GM12873 (cell line): ENCODE measurements at regions not wholly inside any gene's neighbourhood (a gene's known extent, or its start where the extent isn't known, plus 50 kb on each side); places are given as distances from the start of the nearest gene placed in this dataset.

Experiments used
- CTCF ChIP-seq: IDR thresholded peaks from 2 replicates; pipeline ENCODE4 v1.5.1; 2012; ENCODE audit warnings: low read depth, mild to moderate bottlenecking, moderate library complexity, low read length, control low read depth; ENCODE audit not compliant: insufficient read depth; ENCODE audit errors: missing control alignments

- no peak for TF ChIP-seq CTCF
Observed at GRCh38 chr12:30874455-30875321, 51.9 kb upstream of the TSPAN11 start.

GRCh38 chr12:30870491-30871265 is 55.9 kb upstream of the TSPAN11 start:
- no peak for TF ChIP-seq CTCF

- no peak for TF ChIP-seq CTCF
Observed at GRCh38 chr12:30867415-30867814, 59.1 kb upstream of the TSPAN11 start.

- no peak for TF ChIP-seq CTCF
Observed at GRCh38 chr12:30866256-30866655, 60.3 kb upstream of the TSPAN11 start.

- TF ChIP-seq CTCF: no peak
Observed at GRCh38 chr12:30863839-30864238, 62.7 kb upstream of the TSPAN11 start.

- TF ChIP-seq CTCF: no peak
Observed at GRCh38 chr12:30862486-30862885, 64.1 kb upstream of the TSPAN11 start.

GRCh38 chr12:30859226-30859625 is 67.3 kb upstream of the TSPAN11 start:
- TF ChIP-seq CTCF: no peak
